ENCODE measurements at regions not wholly inside any gene's neighbourhood (a gene's known extent, or its start where the extent isn't known, plus 50 kb on each side); places are given as distances from the start of the nearest gene placed in this dataset.

- H3K4me1 ChIP-seq (ENCODE audit: control insufficient read depth, insufficient read depth, low read length), result no peaks in the 10 kb centered on the region
- POLR2A ChIA-PET, result interaction anchor here (0.6 kb wide), 1 partner anchor 267 kb away, joined by 5 read pairs; no protein-coding TSS in a partner anchor
- TF ChIP-seq SIN3A (IDR thresholded peaks at IDR 0.05; ENCODE audit: borderline replicate concordance, insufficient read depth, low read depth, low read length) (no peak), CTCF (IDR thresholded peaks at IDR 0.05) (no peak), TCF7L2 (IDR thresholded peaks at IDR 0.05; ENCODE audit: low read depth, low read length) (no peak), REST (IDR thresholded peaks at IDR 0.05; ENCODE audit: insufficient read depth in 1 of 2, low read depth in 2 of 2, low read length in 1 of 2) (no peak), POLR2AphosphoS5 (IDR thresholded peaks at IDR 0.05; ENCODE audit: low read depth, low read length) (no peak)
- ATAC-seq, result no peak
- CTCF ChIA-PET, result no interaction called here
- H3K4me3 ChIP-seq (ENCODE audit: low read depth in 2 of 2, low read length in 2 of 2), result no peak overlapping the region
- in situ Hi-C loops (cut with HindIII; ENCODE audit: low pct_unique_long_range_greater_than_20kb, low sequenced_read_pairs) (no loop called here), intact Hi-C loops (cut with micrococcal nuclease; ENCODE audit: unreplicated experiment) (no loop called here)
- BruUV-seq (replicated peaks), result no TSS peak
- H3K36me3 ChIP-seq (ENCODE audit: control insufficient read depth, insufficient read depth, low read length), result no peaks in the 10 kb centered on the region
- H3K27ac ChIP-seq (ENCODE audit: low read length), result no peak overlapping the region
- H3K27me3 ChIP-seq (ENCODE audit: control insufficient read depth, insufficient read depth, low read length), result no peaks in the 10 kb centered on the region
- H3K9me3 ChIP-seq (ENCODE audit: control insufficient read depth, insufficient read depth, low read depth, low read length), result no peaks in the 10 kb centered on the region
- DNase-seq (ENCODE audit: low read depth, low spot score), result no peak
Measured at GRCh38 chr20:10927936-10928840, 254.4 kb upstream of the JAG1 start.

GRCh38 chr20:10928841-10929421 is 255.1 kb upstream of the JAG1 start:
- CTCF ChIA-PET, result no interaction called here
- no TSS peak for BruUV-seq (replicated peaks)
- TF ChIP-seq TCF7L2 (IDR thresholded peaks at IDR 0.05; ENCODE audit: low read depth, low read length) (no peak), CTCF (IDR thresholded peaks at IDR 0.05) (no peak), SIN3A (IDR thresholded peaks at IDR 0.05; ENCODE audit: borderline replicate concordance, insufficient read depth, low read depth, low read length) (no peak), REST (IDR thresholded peaks at IDR 0.05; ENCODE audit: insufficient read depth in 1 of 2, low read depth in 2 of 2, low read length in 1 of 2) (no peak), POLR2AphosphoS5 (IDR thresholded peaks at IDR 0.05; ENCODE audit: low read depth, low read length) (no peak)
- POLR2A ChIA-PET, result no interaction called here
- Histone ChIP-seq H3K36me3 (ENCODE audit: control insufficient read depth, insufficient read depth, low read length) (no peaks in the 10 kb centered on the region), H3K9me3 (ENCODE audit: control insufficient read depth, insufficient read depth, low read depth, low read length) (no peaks in the 10 kb centered on the region), H3K4me1 (ENCODE audit: control insufficient read depth, insufficient read depth, low read length) (no peaks in the 10 kb centered on the region), H3K27me3 (ENCODE audit: control insufficient read depth, insufficient read depth, low read length) (no peaks in the 10 kb centered on the region), H3K27ac (ENCODE audit: low read length) (no peak overlapping the region), H3K4me3 (ENCODE audit: low read depth in 2 of 2, low read length in 2 of 2) (no peak overlapping the region)
- DNase-seq (ENCODE audit: low read depth, low spot score) (no peak), ATAC-seq (no peak)
- in situ Hi-C loops (cut with HindIII; ENCODE audit: low pct_unique_long_range_greater_than_20kb, low sequenced_read_pairs) (no loop called here), intact Hi-C loops (cut with micrococcal nuclease; ENCODE audit: unreplicated experiment) (no loop called here)

All from Panc1 (cell line).